ENCODE measurements at regions not wholly inside any gene's neighbourhood (a gene's known extent, or its start where the extent isn't known, plus 50 kb on each side); places are given as distances from the start of the nearest gene placed in this dataset.

- no peak for TF ChIP-seq CTCF (IDR thresholded peaks at IDR 0.05)
- TF ChIP-seq POLR2A (IDR thresholded peaks at IDR 0.05), result no peak
These were observed 361.5 kb upstream of the NECTIN3 start for GRCh38 chr3:110710156-110710555.

Measured in uterus (tissue), 2 donors.